ENCODE measurements at regions not wholly inside any gene's neighbourhood (a gene's known extent, or its start where the extent isn't known, plus 50 kb on each side); places are given as distances from the start of the nearest gene placed in this dataset.

DNA sequence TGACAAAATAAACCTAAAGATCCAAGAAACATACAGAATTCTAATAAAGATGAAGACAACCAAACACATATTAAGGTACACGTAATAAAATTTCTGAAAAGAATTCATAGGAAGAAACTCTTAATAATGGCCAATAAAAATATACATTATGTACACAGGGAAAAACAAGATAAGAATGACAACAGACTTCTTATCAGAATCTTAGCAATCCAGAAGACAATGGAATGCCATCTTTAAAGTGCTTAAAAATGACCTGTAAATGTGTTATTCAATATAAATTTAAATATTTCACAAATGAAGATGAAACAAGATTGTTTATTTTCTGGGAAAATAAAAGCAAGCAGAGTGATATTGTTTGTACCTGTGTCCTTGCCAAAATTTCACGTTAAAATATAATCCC, 530.4 kb upstream of the PTBP2 start:
- 52 to 66% methylated on average over 2 of the region's 2 CpGs for WGBS, 2 donors
- TF ChIP-seq, protein P1, sequence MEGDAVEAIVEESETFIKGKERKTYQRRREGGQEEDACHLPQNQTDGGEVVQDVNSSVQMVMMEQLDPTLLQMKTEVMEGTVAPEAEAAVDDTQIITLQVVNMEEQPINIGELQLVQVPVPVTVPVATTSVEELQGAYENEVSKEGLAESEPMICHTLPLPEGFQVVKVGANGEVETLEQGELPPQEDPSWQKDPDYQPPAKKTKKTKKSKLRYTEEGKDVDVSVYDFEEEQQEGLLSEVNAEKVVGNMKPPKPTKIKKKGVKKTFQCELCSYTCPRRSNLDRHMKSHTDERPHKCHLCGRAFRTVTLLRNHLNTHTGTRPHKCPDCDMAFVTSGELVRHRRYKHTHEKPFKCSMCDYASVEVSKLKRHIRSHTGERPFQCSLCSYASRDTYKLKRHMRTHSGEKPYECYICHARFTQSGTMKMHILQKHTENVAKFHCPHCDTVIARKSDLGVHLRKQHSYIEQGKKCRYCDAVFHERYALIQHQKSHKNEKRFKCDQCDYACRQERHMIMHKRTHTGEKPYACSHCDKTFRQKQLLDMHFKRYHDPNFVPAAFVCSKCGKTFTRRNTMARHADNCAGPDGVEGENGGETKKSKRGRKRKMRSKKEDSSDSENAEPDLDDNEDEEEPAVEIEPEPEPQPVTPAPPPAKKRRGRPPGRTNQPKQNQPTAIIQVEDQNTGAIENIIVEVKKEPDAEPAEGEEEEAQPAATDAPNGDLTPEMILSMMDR (IDR thresholded peaks at IDR 0.05) = no peak
- no peak for TF ChIP-seq POLR2A (IDR thresholded peaks at IDR 0.05)
- no peak for TF ChIP-seq POLR2AphosphoS5 (IDR thresholded peaks at IDR 0.05)
- no peak for TF ChIP-seq EP300 (IDR thresholded peaks at IDR 0.05)
- no peak for DNase-seq
- intact Hi-C loops (cut with DNase I) = no loop called here
- H3K27ac ChIP-seq = no peak overlapping the region
- H3K9me3 ChIP-seq = peaks cover 0 to 1% (median 0%) of the 10 kb centered on the region in 4 donors
- H3K4me1 ChIP-seq = no peaks in the 10 kb centered on the region
- no peaks in the 10 kb centered on the region for H3K27me3 ChIP-seq
- no peak overlapping the region for H3K4me3 ChIP-seq
- H3K36me3 ChIP-seq = no peaks in the 10 kb centered on the region

GRCh38 chr1:96206451-96206850, 515.1 kb upstream of the PTBP2 start:
- no peaks in the 10 kb centered on the region for H3K36me3 ChIP-seq
- intact Hi-C loops (cut with DNase I) = no loop called here
- no peak overlapping the region for H3K27ac ChIP-seq
- H3K4me1 ChIP-seq = no peaks in the 10 kb centered on the region
- WGBS, 2 donors = 64 to 74% methylated on average over 2 of the region's 2 CpGs
- H3K27me3 ChIP-seq = no peaks in the 10 kb centered on the region
- no peak for DNase-seq
- no peak for TF ChIP-seq POLR2AphosphoS5 (IDR thresholded peaks at IDR 0.05)
- TF ChIP-seq EP300 (IDR thresholded peaks at IDR 0.05) = no peak
- TF ChIP-seq, protein P1 (IDR thresholded peaks at IDR 0.05) = no peak
- TF ChIP-seq POLR2A (IDR thresholded peaks at IDR 0.05) = no peak
- H3K4me3 ChIP-seq = no peak overlapping the region
- no peaks in the 10 kb centered on the region for H3K9me3 ChIP-seq

DNA sequence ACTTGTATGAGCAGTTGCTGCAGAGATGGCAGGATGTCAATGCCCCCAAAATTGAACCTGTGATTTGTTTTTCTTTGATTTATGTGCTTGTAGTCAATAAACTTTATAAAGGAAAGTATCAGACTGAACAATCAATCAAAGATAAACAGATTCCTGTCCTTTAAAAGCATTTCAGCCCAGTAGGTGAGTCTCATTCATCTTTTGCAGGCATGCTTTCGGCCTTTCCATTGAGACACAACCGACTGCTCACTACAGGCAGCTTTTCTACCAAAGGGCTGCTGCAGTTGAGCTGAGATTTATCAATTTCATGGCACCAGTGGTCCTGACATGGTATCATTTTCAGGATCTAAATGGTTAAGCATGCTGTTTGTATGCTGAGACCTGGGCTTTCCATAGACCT, 513.6 kb upstream of the PTBP2 start:
- Histone ChIP-seq H3K4me3 (no peak overlapping the region), H3K9me3 (no peaks in the 10 kb centered on the region), H3K27me3 (no peaks in the 10 kb centered on the region), H3K4me1 (no peaks in the 10 kb centered on the region), H3K36me3 (no peaks in the 10 kb centered on the region), H3K27ac (no peak overlapping the region)
- TF ChIP-seq POLR2A (IDR thresholded peaks at IDR 0.05) = no peak
- no peak for TF ChIP-seq EP300 (IDR thresholded peaks at IDR 0.05)
- TF ChIP-seq POLR2AphosphoS5 (IDR thresholded peaks at IDR 0.05) = no peak
- TF ChIP-seq, protein P1 (IDR thresholded peaks at IDR 0.05) = no peak
- DNase-seq = no peak
- 77 to 88% methylated on average over 2 of the region's 2 CpGs for WGBS, 2 donors
- intact Hi-C loops (cut with DNase I) = no loop called here

DNA sequence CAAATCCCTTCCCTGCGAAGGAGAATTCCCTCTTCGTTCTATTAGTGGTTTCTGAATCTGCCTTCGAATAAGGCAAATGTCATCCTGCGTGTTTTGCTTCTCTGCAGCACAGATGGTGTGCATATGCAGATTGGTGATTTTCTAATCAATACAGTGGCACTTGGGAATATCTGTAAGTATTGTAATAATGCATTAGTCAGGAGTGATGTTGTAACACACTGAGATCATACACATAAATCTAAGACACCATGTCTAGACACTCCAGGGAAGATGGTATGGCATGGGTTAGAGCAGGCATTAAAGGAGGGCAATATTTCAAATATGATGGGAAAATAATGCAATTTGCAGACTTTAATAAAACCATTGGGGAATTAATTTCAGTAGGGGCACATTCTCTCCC, 513.2 kb upstream of the PTBP2 start:
- Histone ChIP-seq H3K36me3 (no peaks in the 10 kb centered on the region), H3K27ac (no peak overlapping the region), H3K27me3 (no peaks in the 10 kb centered on the region), H3K4me1 (no peaks in the 10 kb centered on the region), H3K4me3 (no peak overlapping the region), H3K9me3 (no peaks in the 10 kb centered on the region)
- 94 to 95% methylated on average over 4 of the region's 4 CpGs for WGBS, 2 donors
- intact Hi-C loops (cut with DNase I) = no loop called here
- DNase-seq = no peak
- TF ChIP-seq, protein P1 (IDR thresholded peaks at IDR 0.05) = no peak
- TF ChIP-seq EP300 (IDR thresholded peaks at IDR 0.05) = no peak
- no peak for TF ChIP-seq POLR2A (IDR thresholded peaks at IDR 0.05)
- no peak for TF ChIP-seq POLR2AphosphoS5 (IDR thresholded peaks at IDR 0.05)

- WGBS, 2 donors = 78 to 80% methylated on average over 4 of the region's 4 CpGs
- intact Hi-C loops (cut with DNase I) = no loop called here
- Histone ChIP-seq H3K4me3 (no peak overlapping the region), H3K9me3 (no peaks in the 10 kb centered on the region), H3K36me3 (no peaks in the 10 kb centered on the region), H3K27me3 (no peaks in the 10 kb centered on the region), H3K4me1 (no peaks in the 10 kb centered on the region), H3K27ac (no peak overlapping the region)
- no peak for DNase-seq
- TF ChIP-seq POLR2A (IDR thresholded peaks at IDR 0.05) = no peak
- TF ChIP-seq POLR2AphosphoS5 (IDR thresholded peaks at IDR 0.05) = no peak
- TF ChIP-seq EP300 (IDR thresholded peaks at IDR 0.05) = no peak
- TF ChIP-seq, protein P1 (IDR thresholded peaks at IDR 0.05) = no peak
These were observed 511.5 kb upstream of the PTBP2 start for GRCh38 chr1:96210054-96210453.

Measured in sigmoid colon (tissue), 6 donors.